Astrocyte (in vitro differentiated cells and primary cell): ENCODE measurements at regions not wholly inside any gene's neighbourhood (a gene's known extent, or its start where the extent isn't known, plus 50 kb on each side); places are given as distances from the start of the nearest gene placed in this dataset.

Experiments used
- CTCF ChIP-seq: IDR thresholded peaks from 2 replicates; pipeline ENCODE4 v1.5.1; 2011; ENCODE audit warnings: low read depth, mild to moderate bottlenecking, inconsistent platforms, low read length, moderate library complexity; ENCODE audit not compliant: insufficient read depth
- EZH2 ChIP-seq: IDR thresholded peaks from 2 replicates; pipeline ENCODE4 v1.6.1; 2012; ENCODE audit warnings: mild to moderate bottlenecking, low read length, inconsistent platforms; ENCODE audit not compliant: insufficient read depth

DNA sequence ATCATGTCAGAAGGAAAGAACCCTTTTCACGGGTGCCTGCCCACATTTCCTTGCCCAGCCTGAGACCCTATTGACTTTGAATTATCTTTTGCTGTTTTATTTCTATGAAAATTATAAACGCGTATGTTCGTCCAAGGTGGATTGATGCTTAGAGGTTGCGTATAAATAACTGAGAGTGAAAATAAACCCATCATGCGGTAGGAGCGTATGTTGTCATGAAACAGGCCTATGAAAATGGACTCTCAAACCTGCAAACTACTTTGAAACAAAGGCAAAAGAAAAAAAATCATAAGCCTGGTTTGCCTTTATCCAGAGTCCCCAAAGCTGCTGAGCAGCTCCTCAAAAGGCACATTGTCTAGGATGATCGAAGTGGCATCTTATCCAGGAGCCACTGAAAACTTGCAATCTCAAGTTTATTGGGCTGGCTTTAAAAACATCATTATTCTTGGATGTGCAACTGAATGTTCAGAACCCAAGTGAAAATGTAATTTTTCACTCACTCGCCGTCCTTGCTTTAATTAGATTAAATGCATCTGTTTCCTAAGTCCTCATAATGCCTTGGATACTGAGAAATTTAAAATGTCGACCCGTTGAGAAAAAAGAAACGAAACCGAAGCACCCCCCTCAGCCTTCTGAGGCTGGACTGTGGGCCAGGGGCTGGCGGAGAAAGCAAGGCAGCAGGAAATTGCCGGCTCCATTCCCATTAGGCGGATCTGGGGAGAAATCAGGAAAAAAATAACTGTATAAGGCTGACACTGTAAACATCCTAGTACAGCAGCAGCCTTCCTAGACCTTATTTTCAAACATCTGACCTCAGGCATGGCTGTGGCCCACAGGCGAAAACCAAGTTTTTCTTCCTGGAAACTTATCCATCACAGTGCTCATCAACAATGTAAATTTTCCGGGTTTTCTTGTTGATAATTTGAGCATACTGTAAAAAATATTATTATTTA is 82.9 kb upstream of the PPARA start:
- TF ChIP-seq CTCF (no peak), EZH2 (no peak)
